Colonic mucosa (tissue), 4 donors: ENCODE measurements at regions not wholly inside any gene's neighbourhood (a gene's known extent, or its start where the extent isn't known, plus 50 kb on each side); places are given as distances from the start of the nearest gene placed in this dataset.

Experiments used
- DNase-seq: peaks from one replicate; pipeline ENCODE4 v3.0.0-alpha.2; 2020
- H3K27ac ChIP-seq: fragments of 200-600 bp; one replicate; pipeline ENCODE4 v1.8.0; 2021
- H3K27me3 ChIP-seq: fragments of 200-600 bp; one replicate; pipeline ENCODE4 v1.8.0; 2021
- H3K36me3 ChIP-seq: fragments of 200-600 bp; one replicate; pipeline ENCODE4 v1.8.0; 2021
- H3K4me1 ChIP-seq: fragments of 200-600 bp; one replicate; pipeline ENCODE4 v1.8.0; 2021; ENCODE audit warnings: mild to moderate bottlenecking
- H3K4me3 ChIP-seq: fragments of 200-600 bp; one replicate; pipeline ENCODE4 v1.8.0; 2021
- H3K9ac ChIP-seq, 2 donors: one replicate each; pipeline ENCODE4 v1.7.0; 2013; ENCODE audit warnings: control low read depth in 2 of 2, low read depth in 2 of 2, low read length in 2 of 2
- H3K9me3 ChIP-seq: fragments of 200-600 bp; one replicate; pipeline ENCODE4 v1.8.0; 2021
- intact Hi-C: fragments of 100-400 bp; cut with DNase I; formaldehyde crosslinking; loops from one replicate; pipeline ENCODE4 v1.14.1; 2022
- TF ChIP-seq, protein P1 (sequence below): fragments of 200-600 bp; IDR thresholded peaks from one replicate; pipeline ENCODE4 v1.8.0; 2022; ENCODE audit warnings: antibody characterized with exemption, mild to moderate bottlenecking
- donor health status: healthy.
- donor health status: DM: no; HTN: no; CAD: no.
- donor health status: DM: no; HTN: no; CAD: no.

DNA sequence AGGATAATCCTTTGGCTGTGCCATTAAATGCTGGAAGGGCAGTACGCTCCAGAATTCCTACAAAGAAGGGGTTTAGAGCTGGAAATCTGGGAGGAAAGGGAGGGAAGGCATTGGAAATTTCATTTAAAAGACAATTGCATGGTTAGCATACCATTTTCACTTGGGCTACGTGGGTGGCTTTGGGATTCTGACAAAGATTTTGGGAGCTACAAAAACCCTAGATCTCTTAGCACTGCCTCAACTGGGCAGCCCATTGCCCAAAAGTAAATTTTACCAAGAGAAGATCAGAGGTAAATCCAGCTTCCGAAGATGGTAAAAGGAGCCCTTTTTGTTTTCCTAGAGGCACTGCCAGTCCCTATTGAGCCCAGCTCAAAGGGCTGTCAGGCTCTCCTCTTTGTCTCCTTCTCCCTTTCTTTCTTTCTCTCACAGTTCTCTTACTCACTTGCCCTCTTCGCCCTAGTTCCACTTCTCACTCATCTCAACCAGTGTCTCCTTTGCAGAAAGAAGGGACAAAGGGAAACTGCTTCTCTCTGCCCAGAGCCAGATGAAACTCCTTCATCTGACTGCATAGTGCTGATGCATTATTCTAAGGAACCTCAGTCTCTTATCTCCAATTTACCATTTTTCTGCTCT, 125.4 kb upstream of the PLEKHA5 start:
- no peak overlapping the region for H3K27ac ChIP-seq
- H3K9me3 ChIP-seq, result no peaks in the 10 kb centered on the region
- no peak overlapping the region for H3K9ac ChIP-seq
- DNase-seq, result no peak
- H3K27me3 ChIP-seq, result no peaks in the 10 kb centered on the region
- H3K4me1 ChIP-seq, result no peaks in the 10 kb centered on the region
- no peak overlapping the region for H3K4me3 ChIP-seq
- TF ChIP-seq, protein P1, sequence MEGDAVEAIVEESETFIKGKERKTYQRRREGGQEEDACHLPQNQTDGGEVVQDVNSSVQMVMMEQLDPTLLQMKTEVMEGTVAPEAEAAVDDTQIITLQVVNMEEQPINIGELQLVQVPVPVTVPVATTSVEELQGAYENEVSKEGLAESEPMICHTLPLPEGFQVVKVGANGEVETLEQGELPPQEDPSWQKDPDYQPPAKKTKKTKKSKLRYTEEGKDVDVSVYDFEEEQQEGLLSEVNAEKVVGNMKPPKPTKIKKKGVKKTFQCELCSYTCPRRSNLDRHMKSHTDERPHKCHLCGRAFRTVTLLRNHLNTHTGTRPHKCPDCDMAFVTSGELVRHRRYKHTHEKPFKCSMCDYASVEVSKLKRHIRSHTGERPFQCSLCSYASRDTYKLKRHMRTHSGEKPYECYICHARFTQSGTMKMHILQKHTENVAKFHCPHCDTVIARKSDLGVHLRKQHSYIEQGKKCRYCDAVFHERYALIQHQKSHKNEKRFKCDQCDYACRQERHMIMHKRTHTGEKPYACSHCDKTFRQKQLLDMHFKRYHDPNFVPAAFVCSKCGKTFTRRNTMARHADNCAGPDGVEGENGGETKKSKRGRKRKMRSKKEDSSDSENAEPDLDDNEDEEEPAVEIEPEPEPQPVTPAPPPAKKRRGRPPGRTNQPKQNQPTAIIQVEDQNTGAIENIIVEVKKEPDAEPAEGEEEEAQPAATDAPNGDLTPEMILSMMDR, result no peak
- intact Hi-C loops, result no loop called here
- H3K36me3 ChIP-seq, result no peaks in the 10 kb centered on the region

DNA sequence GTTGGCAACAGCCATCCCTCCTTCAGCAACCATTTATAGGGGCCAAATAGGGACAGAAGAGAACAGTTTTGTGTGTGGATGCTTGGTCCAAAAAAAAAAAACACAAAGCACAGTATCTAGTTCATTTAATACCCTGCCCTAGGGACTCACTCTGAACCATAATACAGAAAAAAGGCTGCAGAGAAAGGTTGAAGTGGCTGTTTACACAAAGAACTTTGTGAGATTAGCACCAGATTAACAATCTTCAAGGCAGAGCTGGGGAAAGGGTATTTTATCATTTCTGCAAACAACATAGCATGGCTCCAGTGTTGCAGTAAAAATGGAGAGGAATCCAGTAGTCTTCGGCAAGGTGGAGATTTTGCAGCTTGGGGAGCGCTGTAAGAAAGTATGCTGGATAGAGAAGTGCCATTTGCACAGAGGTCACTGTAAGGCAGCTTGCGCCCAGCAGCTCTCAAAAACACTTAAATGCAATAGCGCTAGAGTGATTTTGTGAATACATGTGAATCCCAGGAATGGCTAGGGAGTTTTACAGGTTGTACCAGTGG, 124.2 kb upstream of the PLEKHA5 start:
- no peak for DNase-seq
- no peaks in the 10 kb centered on the region for H3K4me1 ChIP-seq
- TF ChIP-seq, protein P1, result no peak
- no peaks in the 10 kb centered on the region for H3K36me3 ChIP-seq
- no peaks in the 10 kb centered on the region for H3K9me3 ChIP-seq
- H3K4me3 ChIP-seq, result no peak overlapping the region
- no peak overlapping the region for H3K27ac ChIP-seq
- no peak overlapping the region for H3K9ac ChIP-seq
- H3K27me3 ChIP-seq, result no peaks in the 10 kb centered on the region
- intact Hi-C loops, result no loop called here

DNA sequence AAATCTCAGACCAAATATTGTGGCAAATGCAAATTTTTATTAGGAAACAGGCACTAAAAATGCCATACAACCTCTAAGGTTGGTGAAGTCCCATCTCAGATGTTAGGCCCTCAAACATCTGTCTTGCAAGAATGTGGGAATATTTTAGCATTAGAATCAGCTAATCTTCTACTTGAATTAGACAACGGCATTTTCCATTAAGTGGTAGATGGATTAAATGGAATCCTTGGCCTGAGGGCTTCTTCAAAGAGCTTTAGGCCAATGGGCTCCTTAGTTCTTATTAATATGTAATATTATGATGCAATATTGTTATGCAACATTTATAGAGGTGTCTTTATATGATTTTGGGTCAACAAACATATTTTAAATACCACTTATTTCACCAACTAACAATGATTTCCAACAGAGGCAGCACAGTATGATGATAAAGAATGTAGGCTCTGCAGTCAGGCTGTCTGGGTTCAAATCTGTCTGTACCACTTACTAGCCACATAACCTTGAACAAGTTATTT, 122.9 kb upstream of the PLEKHA5 start:
- Histone ChIP-seq H3K27ac (no peak overlapping the region), H3K4me1 (no peaks in the 10 kb centered on the region), H3K36me3 (no peaks in the 10 kb centered on the region), H3K9ac (no peak overlapping the region), H3K9me3 (no peaks in the 10 kb centered on the region), H3K27me3 (no peaks in the 10 kb centered on the region), H3K4me3 (no peak overlapping the region)
- intact Hi-C loops, result no loop called here
- DNase-seq, result no peak
- TF ChIP-seq, protein P1, result no peak

DNA sequence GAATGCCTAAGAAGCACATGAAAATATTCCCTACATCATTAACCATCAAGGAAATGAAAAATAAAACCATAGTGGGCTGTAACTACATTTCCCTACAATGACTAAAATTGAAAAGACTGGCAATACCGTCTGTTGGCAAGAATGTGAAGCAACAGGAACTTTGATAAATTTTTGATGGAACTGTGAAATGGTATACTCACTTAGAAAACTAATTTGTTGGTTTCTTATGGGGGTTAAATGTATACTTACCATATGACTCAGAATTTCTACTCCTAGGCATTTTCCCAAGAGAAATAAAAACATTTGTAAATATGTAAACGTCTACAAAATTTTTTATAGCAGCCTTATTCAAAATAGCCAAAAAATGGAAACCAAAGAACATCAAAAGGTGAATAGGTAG, 121.4 kb upstream of the PLEKHA5 start:
- H3K9me3 ChIP-seq, result no peaks in the 10 kb centered on the region
- no peaks in the 10 kb centered on the region for H3K27me3 ChIP-seq
- H3K4me3 ChIP-seq, result no peak overlapping the region
- H3K9ac ChIP-seq, result no peak overlapping the region
- H3K36me3 ChIP-seq, result no peaks in the 10 kb centered on the region
- H3K27ac ChIP-seq, result no peak overlapping the region
- no peaks in the 10 kb centered on the region for H3K4me1 ChIP-seq
- intact Hi-C loops, result no loop called here
- TF ChIP-seq, protein P1, result no peak
- no peak for DNase-seq

DNA sequence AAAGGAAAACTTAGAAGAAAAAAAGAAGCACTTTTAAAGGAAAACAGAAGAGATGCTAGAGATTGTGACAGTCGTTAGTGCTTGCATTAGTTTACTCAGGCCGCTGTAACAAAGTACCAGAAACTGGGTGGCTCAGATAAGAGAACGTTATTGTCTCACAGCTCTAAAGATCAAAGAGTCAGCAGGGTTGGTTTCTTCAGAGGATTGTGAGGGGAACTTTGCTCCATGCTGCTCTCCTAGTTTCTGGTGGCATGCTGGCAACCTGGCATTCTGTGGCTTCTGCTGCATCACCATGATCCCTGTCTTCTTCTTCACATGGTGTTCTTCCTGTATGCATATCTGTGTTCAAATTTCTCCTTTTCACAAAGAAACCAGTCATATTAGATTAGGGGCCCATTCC, 119.4 kb upstream of the PLEKHA5 start:
- no peak overlapping the region for H3K4me3 ChIP-seq
- H3K9ac ChIP-seq, result no peak overlapping the region
- intact Hi-C loops, result no loop called here
- TF ChIP-seq, protein P1, result no peak
- DNase-seq, result no peak
- no peaks in the 10 kb centered on the region for H3K9me3 ChIP-seq
- no peak overlapping the region for H3K27ac ChIP-seq
- no peaks in the 10 kb centered on the region for H3K4me1 ChIP-seq
- H3K27me3 ChIP-seq, result no peaks in the 10 kb centered on the region
- H3K36me3 ChIP-seq, result no peaks in the 10 kb centered on the region
